H1 (cell line): ENCODE measurements at regions not wholly inside any gene's neighbourhood (a gene's known extent, or its start where the extent isn't known, plus 50 kb on each side); places are given as distances from the start of the nearest gene placed in this dataset.

Source experiments
- BCL11A ChIP-seq, 2 experiments: IDR thresholded peaks; one replicate each; pipeline ENCODE4 v1.6.1; 2011; ENCODE audit warnings: low read depth in 2 of 2, low read length in 2 of 2, mild to moderate bottlenecking in 2 of 2
- BRCA1 ChIP-seq: IDR thresholded peaks from 2 replicates; pipeline ENCODE4 v1.6.1; 2012; ENCODE audit warnings: low read depth, low read length, improper control_type of control experiment
- CHD2 ChIP-seq: IDR thresholded peaks from 2 replicates; pipeline ENCODE4 v1.6.1; 2012; ENCODE audit warnings: low read length, improper control_type of control experiment
- POLR2A ChIP-seq, 2 experiments: IDR thresholded peaks; 1 replicate in 1 of 2; 2 replicates in 1 of 2; pipeline ENCODE4 v1.6.1; 2011; ENCODE audit warnings: low read depth in 2 of 2, low read length in 2 of 2, mild to moderate bottlenecking in 2 of 2; ENCODE audit errors: control extremely low read depth in 1 of 2
- SIN3A ChIP-seq, 2 experiments: IDR thresholded peaks in 1 of 2; conservative IDR thresholded peaks in 1 of 2; 2 replicates each; pipeline ENCODE4 v1.6.1; 2011 to 2012; ENCODE audit warnings: low read length in 2 of 2, improper control_type of control experiment in 1 of 2, low read depth in 1 of 2, mild to moderate bottlenecking in 1 of 2
- SRF ChIP-seq: IDR thresholded peaks from 2 replicates; pipeline ENCODE4 v1.6.1; 2011; ENCODE audit warnings: mild to moderate bottlenecking, low read depth, low read length, moderate library complexity
- TF ChIP-seq, protein P1 (sequence below): IDR thresholded peaks from 2 replicates; pipeline ENCODE4 v1.6.1; 2011; ENCODE audit warnings: low read depth, mild to moderate bottlenecking, low read length; ENCODE audit not compliant: insufficient read depth

- TF ChIP-seq, protein P1, sequence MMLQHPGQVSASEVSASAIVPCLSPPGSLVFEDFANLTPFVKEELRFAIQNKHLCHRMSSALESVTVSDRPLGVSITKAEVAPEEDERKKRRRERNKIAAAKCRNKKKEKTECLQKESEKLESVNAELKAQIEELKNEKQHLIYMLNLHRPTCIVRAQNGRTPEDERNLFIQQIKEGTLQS: no peak
- TF ChIP-seq BRCA1 (no peak), SRF (no peak), CHD2 (no peak), SIN3A (conservative IDR thresholded peaks at IDR 0.05 in 1 of 2, IDR thresholded peaks at IDR 0.05 in 1 of 2; ENCODE audit: low read depth in 1 of 2, low read length in 2 of 2) (no peak), POLR2A (IDR thresholded peaks at IDR 0.05; ENCODE audit: control extremely low read depth in 1 of 2, low read depth in 2 of 2, low read length in 2 of 2) (no peak), BCL11A (IDR thresholded peaks at IDR 0.05; ENCODE audit: low read depth in 2 of 2, low read length in 2 of 2) (no peak)
These were observed 53.6 kb upstream of the ADORA2B start (continued) for GRCh38 chr17:15891318-15891717.
